Fibroblast of lung (primary cell): ENCODE measurements at regions not wholly inside any gene's neighbourhood (a gene's known extent, or its start where the extent isn't known, plus 50 kb on each side); places are given as distances from the start of the nearest gene placed in this dataset.

Experiments
- DNase-seq, 2 donors: peaks; one replicate each; pipeline versions ENCODE4 v3.0.0 to v3.0.0-alpha.2; 2010; ENCODE audit warnings: low read depth in 2 of 2
- H2AFZ ChIP-seq: 2 replicates; pipeline ENCODE4 v1.5.1; 2012; ENCODE audit warnings: low read length, control low read depth, inconsistent platforms
- H3K27ac ChIP-seq: 2 replicates; pipeline ENCODE4 v1.5.1; 2011; ENCODE audit warnings: low read length, control low read depth; ENCODE audit not compliant: insufficient read depth
- H3K27me3 ChIP-seq: 2 replicates; pipeline ENCODE4 v1.5.1; 2011; ENCODE audit warnings: mild to moderate bottlenecking, low read length; ENCODE audit not compliant: control insufficient read depth, insufficient read depth
- H3K36me3 ChIP-seq: 2 replicates; pipeline ENCODE4 v1.5.1; 2011; ENCODE audit warnings: low read length; ENCODE audit not compliant: control insufficient read depth, insufficient read depth
- H3K4me1 ChIP-seq: 2 replicates; pipeline ENCODE4 v1.5.1; 2011; ENCODE audit warnings: low read length; ENCODE audit not compliant: control insufficient read depth, insufficient read depth; ENCODE audit errors: extremely low read depth
- H3K4me2 ChIP-seq: 2 replicates; pipeline ENCODE4 v1.5.1; 2011; ENCODE audit warnings: low read length, control low read depth; ENCODE audit not compliant: insufficient read depth; ENCODE audit errors: extremely low read depth
- H3K4me3 ChIP-seq, 4 experiments: fragments of 200-600 bp in 1 of 4; sonication (generic) in 1 of 4; replicated peaks in 1 of 4; 2 replicates each; pipeline ENCODE4 v1.5.1; 2011 to 2016; ENCODE audit warnings: low read length in 4 of 4, low read depth in 3 of 4, mild to moderate bottlenecking in 3 of 4, control low read depth in 2 of 4, inconsistent platforms in 1 of 4, mixed read lengths in 1 of 4; ENCODE audit not compliant: insufficient read depth in 1 of 4; ENCODE audit errors: control extremely low read depth in 1 of 4
- H3K79me2 ChIP-seq: 2 replicates; pipeline ENCODE4 v1.5.1; 2012; ENCODE audit warnings: mild to moderate bottlenecking, low read length, inconsistent platforms; ENCODE audit not compliant: control insufficient read depth, insufficient read depth
- H3K9ac ChIP-seq: 2 replicates; pipeline ENCODE4 v1.5.1; 2011; ENCODE audit warnings: mild to moderate bottlenecking, low read length, control low read depth; ENCODE audit not compliant: insufficient read depth
- H3K9me3 ChIP-seq: 2 replicates; pipeline ENCODE4 v1.5.1; 2012; ENCODE audit warnings: low read depth, low read length; ENCODE audit not compliant: control insufficient read depth, insufficient read depth
- H4K20me1 ChIP-seq: 2 replicates; pipeline ENCODE4 v1.5.1; 2011; ENCODE audit warnings: low read length; ENCODE audit not compliant: control insufficient read depth, insufficient read depth; ENCODE audit errors: extremely low read depth
- CTCF ChIP-seq, 2 donors: IDR thresholded peaks in 1 of 2; conservative IDR thresholded peaks in 1 of 2; 1 replicate in 1 of 2; 2 replicates in 1 of 2; pipeline ENCODE4 v1.5.1; 2011 to 2012; ENCODE audit warnings: low read length in 2 of 2, control low read depth in 1 of 2, inconsistent platforms in 1 of 2, low read depth in 1 of 2, mild to moderate bottlenecking in 1 of 2
- EZH2 ChIP-seq: IDR thresholded peaks from 2 replicates; pipeline ENCODE4 v1.5.1; 2012; ENCODE audit warnings: low read length, control low read depth, mild to moderate bottlenecking; ENCODE audit errors: missing control alignments

- Histone ChIP-seq H3K4me3 (no peak overlapping the region), H3K4me1 (no peaks in the 10 kb centered on the region), H2AFZ (no peak overlapping the region), H3K27ac (no peak overlapping the region), H4K20me1 (no peaks in the 10 kb centered on the region), H3K9me3 (no peaks in the 10 kb centered on the region), H3K36me3 (no peaks in the 10 kb centered on the region), H3K27me3 (no peaks in the 10 kb centered on the region), H3K79me2 (no peaks in the 10 kb centered on the region), H3K9ac (no peak overlapping the region), H3K4me2 (no peak overlapping the region)
- TF ChIP-seq CTCF (conservative IDR thresholded peaks at IDR 0.05 in 1 of 2, IDR thresholded peaks at IDR 0.05 in 1 of 2; ENCODE audit: low read depth in 1 of 2, low read length in 2 of 2) (no peak), EZH2 (no peak)
- DNase-seq: no peak
These were observed 200.7 kb downstream of the RPIA start for GRCh38 chr2:88892207-88892606.

DNA sequence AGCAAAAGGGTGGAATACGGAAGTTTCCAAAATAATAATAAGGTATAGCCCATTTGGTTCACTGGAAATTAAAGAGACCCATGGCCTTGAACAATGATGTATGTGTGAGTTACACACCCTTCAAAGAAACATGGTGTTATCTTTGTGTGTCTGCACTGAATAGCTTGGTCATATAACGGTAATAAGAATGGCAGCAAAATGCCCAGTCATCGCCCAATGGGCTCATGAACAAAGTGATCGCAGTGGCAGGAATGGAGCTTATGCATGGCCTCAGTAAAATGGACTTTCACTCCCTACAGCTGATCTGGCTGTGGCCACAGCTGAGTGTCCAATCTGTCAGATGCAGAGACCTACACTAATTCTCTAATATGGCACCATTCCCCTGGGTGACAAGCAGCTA is 201.3 kb downstream of the RPIA start:
- Histone ChIP-seq H3K9me3 (no peaks in the 10 kb centered on the region), H3K27me3 (no peaks in the 10 kb centered on the region), H3K4me3 (no peak overlapping the region), H3K36me3 (no peaks in the 10 kb centered on the region), H4K20me1 (no peaks in the 10 kb centered on the region), H3K9ac (no peak overlapping the region), H3K27ac (no peak overlapping the region), H3K4me2 (no peak overlapping the region), H3K79me2 (no peaks in the 10 kb centered on the region), H3K4me1 (no peaks in the 10 kb centered on the region), H2AFZ (no peak overlapping the region)
- no peak for TF ChIP-seq EZH2
- no peak for DNase-seq

DNA sequence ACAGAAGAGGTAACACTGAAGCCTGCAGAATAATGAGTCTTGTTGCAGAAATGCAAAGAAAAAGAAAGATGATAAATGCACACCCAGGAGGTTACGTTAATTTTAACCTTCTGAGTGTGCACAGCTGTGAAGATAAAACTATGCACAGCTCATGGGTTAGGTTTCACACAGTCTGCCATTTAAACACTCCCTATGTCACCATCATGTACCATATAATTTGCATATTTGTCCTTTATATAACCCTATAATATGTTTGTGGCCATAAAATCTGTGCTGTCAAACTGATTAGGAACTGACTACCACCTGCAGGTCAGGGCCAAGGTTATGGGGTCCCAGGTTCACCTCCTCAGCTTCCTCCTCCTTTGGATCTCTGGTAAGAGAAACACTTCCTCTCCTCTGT is 205.5 kb downstream of the RPIA start:
- no peak for TF ChIP-seq EZH2
- TF ChIP-seq CTCF (conservative IDR thresholded peaks at IDR 0.05 in 1 of 2, IDR thresholded peaks at IDR 0.05 in 1 of 2; ENCODE audit: low read depth in 1 of 2, low read length in 2 of 2): no peak
- no peak overlapping the region for H3K4me3 ChIP-seq
- H3K9ac ChIP-seq: no peak overlapping the region
- no peak overlapping the region for H3K27ac ChIP-seq
- no peaks in the 10 kb centered on the region for H3K27me3 ChIP-seq
- no peak overlapping the region for H2AFZ ChIP-seq
- no peak overlapping the region for H3K4me2 ChIP-seq
- no peak for DNase-seq
- H3K36me3 ChIP-seq: no peaks in the 10 kb centered on the region
- H4K20me1 ChIP-seq: no peaks in the 10 kb centered on the region
- H3K4me1 ChIP-seq: no peaks in the 10 kb centered on the region
- H3K9me3 ChIP-seq: no peaks in the 10 kb centered on the region
- no peaks in the 10 kb centered on the region for H3K79me2 ChIP-seq
